ENCODE measurements at regions not wholly inside any gene's neighbourhood (a gene's known extent, or its start where the extent isn't known, plus 50 kb on each side); places are given as distances from the start of the nearest gene placed in this dataset.

GRCh38 chr5:5978501-5979376 lies 399.6 kb downstream of the MED10 start:
- H3K9me3 ChIP-seq: no peaks in the 10 kb centered on the region
- ATAC-seq: no peak
- no peak overlapping the region for H3K4me3 ChIP-seq
- no peak for TF ChIP-seq POLR2A (IDR thresholded peaks at IDR 0.05)
- no peak for TF ChIP-seq EP300 (IDR thresholded peaks at IDR 0.05)
- TF ChIP-seq, protein P1, sequence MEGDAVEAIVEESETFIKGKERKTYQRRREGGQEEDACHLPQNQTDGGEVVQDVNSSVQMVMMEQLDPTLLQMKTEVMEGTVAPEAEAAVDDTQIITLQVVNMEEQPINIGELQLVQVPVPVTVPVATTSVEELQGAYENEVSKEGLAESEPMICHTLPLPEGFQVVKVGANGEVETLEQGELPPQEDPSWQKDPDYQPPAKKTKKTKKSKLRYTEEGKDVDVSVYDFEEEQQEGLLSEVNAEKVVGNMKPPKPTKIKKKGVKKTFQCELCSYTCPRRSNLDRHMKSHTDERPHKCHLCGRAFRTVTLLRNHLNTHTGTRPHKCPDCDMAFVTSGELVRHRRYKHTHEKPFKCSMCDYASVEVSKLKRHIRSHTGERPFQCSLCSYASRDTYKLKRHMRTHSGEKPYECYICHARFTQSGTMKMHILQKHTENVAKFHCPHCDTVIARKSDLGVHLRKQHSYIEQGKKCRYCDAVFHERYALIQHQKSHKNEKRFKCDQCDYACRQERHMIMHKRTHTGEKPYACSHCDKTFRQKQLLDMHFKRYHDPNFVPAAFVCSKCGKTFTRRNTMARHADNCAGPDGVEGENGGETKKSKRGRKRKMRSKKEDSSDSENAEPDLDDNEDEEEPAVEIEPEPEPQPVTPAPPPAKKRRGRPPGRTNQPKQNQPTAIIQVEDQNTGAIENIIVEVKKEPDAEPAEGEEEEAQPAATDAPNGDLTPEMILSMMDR (IDR thresholded peaks at IDR 0.05): no peak
- no peak for TF ChIP-seq POLR2AphosphoS5 (IDR thresholded peaks at IDR 0.05)
- H3K27me3 ChIP-seq: no peaks in the 10 kb centered on the region
- no peaks in the 10 kb centered on the region for H3K36me3 ChIP-seq
- 78 to 90% methylated on average over 4 to 10 of the region's 10 CpGs for WGBS, 2 donors (ENCODE audit: low coverage in 1 of 2)
- no peaks in the 10 kb centered on the region for H3K4me1 ChIP-seq
- H3K27ac ChIP-seq: no peak overlapping the region

GRCh38 chr5:5971203-5971602 lies 407.1 kb downstream of the MED10 start:
- Histone ChIP-seq H3K4me1 (no peaks in the 10 kb centered on the region), H3K36me3 (no peaks in the 10 kb centered on the region), H3K4me3 (no peak overlapping the region), H3K27me3 (no peaks in the 10 kb centered on the region), H3K9me3 (no peaks in the 10 kb centered on the region), H3K27ac (no peak overlapping the region)
- ATAC-seq: no peak
- WGBS, 2 donors (ENCODE audit: low coverage in 1 of 2): 81 to 84% methylated on average over 2 to 4 of the region's 5 CpGs
- TF ChIP-seq POLR2A (IDR thresholded peaks at IDR 0.05) (no peak), POLR2AphosphoS5 (IDR thresholded peaks at IDR 0.05) (no peak), EP300 (IDR thresholded peaks at IDR 0.05) (no peak)
- TF ChIP-seq, protein P1 (IDR thresholded peaks at IDR 0.05): no peak

GRCh38 chr5:5969942-5970483 lies 408.3 kb downstream of the MED10 start:
- H3K27me3 ChIP-seq: no peaks in the 10 kb centered on the region
- H3K4me1 ChIP-seq: no peaks in the 10 kb centered on the region
- H3K36me3 ChIP-seq: no peaks in the 10 kb centered on the region
- TF ChIP-seq EP300 (IDR thresholded peaks at IDR 0.05) (no peak), POLR2A (IDR thresholded peaks at IDR 0.05) (no peak), POLR2AphosphoS5 (IDR thresholded peaks at IDR 0.05) (no peak)
- TF ChIP-seq, protein P1 (IDR thresholded peaks at IDR 0.05): no peak
- H3K4me3 ChIP-seq: no peak overlapping the region
- H3K27ac ChIP-seq: no peak overlapping the region
- H3K9me3 ChIP-seq: peaks cover 0 to 5% (median 0%) of the 10 kb centered on the region in 3 donors
- ATAC-seq: no peak

GRCh38 chr5:5968981-5969380 lies 409.4 kb downstream of the MED10 start:
- no peak for ATAC-seq

More at GRCh38 chr5:5968981-5969380, 409.4 kb downstream of the MED10 start:
- WGBS, 2 donors (ENCODE audit: low coverage in 1 of 2): 69 to 74% methylated on average over 4 of the region's 4 CpGs
- no peak overlapping the region for H3K27ac ChIP-seq
- TF ChIP-seq, protein P1 (IDR thresholded peaks at IDR 0.05): no peak
- TF ChIP-seq POLR2A (IDR thresholded peaks at IDR 0.05): no peak
- TF ChIP-seq EP300 (IDR thresholded peaks at IDR 0.05): no peak
- no peak for TF ChIP-seq POLR2AphosphoS5 (IDR thresholded peaks at IDR 0.05)
- H3K9me3 ChIP-seq: peaks cover 0 to 8% (median 0%) of the 10 kb centered on the region in 3 donors
- H3K36me3 ChIP-seq: no peaks in the 10 kb centered on the region
- no peaks in the 10 kb centered on the region for H3K4me1 ChIP-seq
- no peak overlapping the region for H3K4me3 ChIP-seq
- H3K27me3 ChIP-seq: no peaks in the 10 kb centered on the region

All from gastroesophageal sphincter (tissue), 4 donors.